ENCODE measurements at regions not wholly inside any gene's neighbourhood (a gene's known extent, or its start where the extent isn't known, plus 50 kb on each side); places are given as distances from the start of the nearest gene placed in this dataset.
"Not testable (repeated sequence)": the region's sequence is repeated elsewhere in the genome, so short reads cannot be mapped to it uniquely, and the experiment has no call there.

DNA sequence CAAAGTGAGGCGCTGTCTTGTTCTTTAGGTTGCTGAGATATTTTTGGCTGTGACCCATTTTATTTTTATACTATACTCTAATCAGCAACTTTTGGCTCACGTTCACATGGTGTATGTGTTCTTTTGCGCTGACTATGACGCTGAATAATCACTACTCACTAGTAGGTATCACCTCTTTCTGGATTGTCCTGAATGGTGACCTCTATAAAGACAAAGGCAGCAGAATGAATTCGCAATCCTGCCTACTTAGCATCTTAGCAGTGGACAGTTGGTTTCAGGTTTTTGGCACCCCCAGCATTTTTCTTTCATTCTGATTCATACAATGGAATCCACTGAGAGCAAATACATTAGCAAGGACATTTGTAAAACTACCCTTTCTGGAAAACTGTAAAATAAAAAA lies 351.3 kb downstream of the JRKL start:
- CTCF ChIA-PET, result no interaction called here
- no peaks in the 10 kb centered on the region for H3K9me2 ChIP-seq (ENCODE audit: insufficient read depth)
- H2AFZ ChIP-seq, result no peak overlapping the region
- no peak overlapping the region for H3K4me2 ChIP-seq
- H3F3A ChIP-seq (ENCODE audit: insufficient read depth, low read depth), result no peaks in the 10 kb centered on the region
- intact Hi-C loops (cut with micrococcal nuclease; ENCODE audit: unreplicated experiment), result no loop called here
- no peaks in the 10 kb centered on the region for H3K36me3 ChIP-seq (ENCODE audit: low read depth)
- no peaks in the 10 kb centered on the region for H3K9me3 ChIP-seq (ENCODE audit: insufficient read depth, low read depth)
- no peaks in the 10 kb centered on the region for H4K20me1 ChIP-seq (ENCODE audit: insufficient read depth)
- no peak overlapping the region for H3K4me3 ChIP-seq
- H3K27me3 ChIP-seq (ENCODE audit: insufficient read depth, low read depth), result no peaks in the 10 kb centered on the region
- DNase-seq, result no peak
- POLR2A ChIA-PET (ENCODE audit: unreplicated experiment), result no interaction called here
- TF ChIP-seq EZH2 (IDR thresholded peaks at IDR 0.05; ENCODE audit: low read depth) (no peak), CTCF (conservative IDR thresholded peaks at IDR 0.05) (no peak)
- H3K27ac ChIP-seq, result no peak overlapping the region
- H3K4me1 ChIP-seq (replicated peaks; ENCODE audit: insufficient read depth), result no peaks in the 10 kb centered on the region
- BruUV-seq (replicated peaks), result no TSS peak
- H3K79me2 ChIP-seq (ENCODE audit: low read depth), result no peaks in the 10 kb centered on the region

- no peaks in the 10 kb centered on the region for H3K9me2 ChIP-seq (ENCODE audit: insufficient read depth)
- intact Hi-C loops (cut with micrococcal nuclease; ENCODE audit: unreplicated experiment), result no loop called here
- peaks cover 10% of the 10 kb centered on the region; the same call in 1 of the 2 replicates for H3K4me1 ChIP-seq (replicated peaks; ENCODE audit: insufficient read depth)
- H3K4me2 ChIP-seq, result no peak overlapping the region
- TF ChIP-seq CTCF (conservative IDR thresholded peaks at IDR 0.05) (no peak), EZH2 (IDR thresholded peaks at IDR 0.05; ENCODE audit: low read depth) (no peak)
- H3K36me3 ChIP-seq (ENCODE audit: low read depth), result no peaks in the 10 kb centered on the region
- H4K20me1 ChIP-seq (ENCODE audit: insufficient read depth), result no peaks in the 10 kb centered on the region
- H3K4me3 ChIP-seq, result no peak overlapping the region
- no peaks in the 10 kb centered on the region for H3K79me2 ChIP-seq (ENCODE audit: low read depth)
- H2AFZ ChIP-seq, result no peak overlapping the region
- CTCF ChIA-PET, result no interaction called here
- no peak overlapping the region for H3K27ac ChIP-seq
- H3K27me3 ChIP-seq (ENCODE audit: insufficient read depth, low read depth), result no peaks in the 10 kb centered on the region
- DNase-seq, result no peak
- no TSS peak for BruUV-seq (replicated peaks)
- POLR2A ChIA-PET (ENCODE audit: unreplicated experiment), result no interaction called here
- H3K9me3 ChIP-seq (ENCODE audit: insufficient read depth, low read depth), result no peaks in the 10 kb centered on the region
- no peaks in the 10 kb centered on the region; the same call in 1 of the 2 replicates for H3F3A ChIP-seq (ENCODE audit: insufficient read depth, low read depth)
These were observed 354.9 kb downstream of the JRKL start for GRCh38 chr11:96744697-96745096.

- Histone ChIP-seq H3F3A (ENCODE audit: insufficient read depth, low read depth) (no peaks in the 10 kb centered on the region; the same call in 1 of the 2 replicates), H3K79me2 (ENCODE audit: low read depth) (no peaks in the 10 kb centered on the region), H3K27ac (no peak overlapping the region), H4K20me1 (ENCODE audit: insufficient read depth) (no peaks in the 10 kb centered on the region), H3K27me3 (ENCODE audit: insufficient read depth, low read depth) (no peaks in the 10 kb centered on the region), H3K9me3 (ENCODE audit: insufficient read depth, low read depth) (no peaks in the 10 kb centered on the region), H3K36me3 (ENCODE audit: low read depth) (no peaks in the 10 kb centered on the region), H3K4me3 (no peak overlapping the region), H3K4me2 (no peak overlapping the region), H2AFZ (no peak overlapping the region), H3K9me2 (ENCODE audit: insufficient read depth) (no peaks in the 10 kb centered on the region), H3K4me1 (replicated peaks; ENCODE audit: insufficient read depth) (peaks cover 10% of the 10 kb centered on the region; the same call in 1 of the 2 replicates)
- BruUV-seq (replicated peaks), result no TSS peak
- intact Hi-C loops (cut with micrococcal nuclease; ENCODE audit: unreplicated experiment), result no loop called here
- ChIA-PET CTCF (no interaction called here), POLR2A (ENCODE audit: unreplicated experiment) (no interaction called here)
- no peak for DNase-seq
- TF ChIP-seq EZH2 (IDR thresholded peaks at IDR 0.05; ENCODE audit: low read depth), result no peak
These were observed 359.0 kb downstream of the JRKL start for GRCh38 chr11:96748639-96749370.

DNA sequence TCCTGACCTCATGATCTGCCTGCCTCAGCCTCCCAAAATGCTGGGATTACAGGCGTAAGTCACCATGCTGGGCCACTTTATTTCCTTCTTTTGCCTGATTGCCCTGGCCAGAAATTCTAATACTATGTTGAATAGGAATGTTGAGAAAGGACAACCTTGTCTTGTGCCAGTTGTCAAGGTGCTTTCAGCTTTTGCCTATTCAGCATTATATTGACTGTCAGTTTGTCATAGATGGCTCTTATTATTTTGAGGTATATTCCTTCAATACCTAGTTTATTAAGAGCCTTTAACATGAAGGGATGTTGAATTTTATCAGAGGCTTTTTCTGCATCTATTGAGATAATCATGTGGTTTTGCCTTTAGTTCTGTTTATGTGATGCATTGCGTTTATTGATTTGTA lies 362.0 kb downstream of the JRKL start:
- intact Hi-C loops (cut with micrococcal nuclease; ENCODE audit: unreplicated experiment); POLR2A ChIA-PET (ENCODE audit: unreplicated experiment); H3K9me2 ChIP-seq (ENCODE audit: insufficient read depth); H3K36me3 ChIP-seq (ENCODE audit: low read depth); DNase-seq; H3F3A ChIP-seq (ENCODE audit: insufficient read depth, low read depth); H3K4me2 ChIP-seq; CTCF ChIA-PET; H3K79me2 ChIP-seq (ENCODE audit: low read depth); BruUV-seq (replicated peaks); H4K20me1 ChIP-seq (ENCODE audit: insufficient read depth); H3K27me3 ChIP-seq (ENCODE audit: insufficient read depth, low read depth); H3K4me3 ChIP-seq; H2AFZ ChIP-seq; H3K27ac ChIP-seq; H3K4me1 ChIP-seq (replicated peaks; ENCODE audit: insufficient read depth); H3K9me3 ChIP-seq (ENCODE audit: insufficient read depth, low read depth): not testable (repeated sequence)

Measured in PC-9 (cell line).